HFFc6 (cell line): ENCODE measurements at regions not wholly inside any gene's neighbourhood (a gene's known extent, or its start where the extent isn't known, plus 50 kb on each side); places are given as distances from the start of the nearest gene placed in this dataset.

Experiments
- DNase-seq: peaks from one replicate; pipeline ENCODE4 v3.0.0-alpha.2; 2018
- H3K27ac Mint-ChIP-seq: 2 replicates; pipeline ENCODE4 v1.8.0; 2020; ENCODE audit warnings: mild to moderate bottlenecking, mixed read lengths
- H3K27me3 Mint-ChIP-seq: 2 replicates; pipeline ENCODE4 v1.8.0; 2021; ENCODE audit warnings: mild to moderate bottlenecking, moderate library complexity, mixed read lengths; ENCODE audit not compliant: insufficient read depth
- H3K36me3 Mint-ChIP-seq: 2 replicates; pipeline ENCODE4 v1.8.0; 2021; ENCODE audit warnings: low read depth, mixed read lengths
- H3K4me1 Mint-ChIP-seq: 2 replicates; pipeline ENCODE4 v1.8.0; 2020; ENCODE audit warnings: low read depth, mixed read lengths
- H3K4me3 Mint-ChIP-seq: 2 replicates; pipeline ENCODE4 v1.8.0; 2020; ENCODE audit warnings: mild to moderate bottlenecking, moderate library complexity, mixed read lengths
- H3K9me3 Mint-ChIP-seq: 2 replicates; pipeline ENCODE4 v1.8.0; 2020; ENCODE audit warnings: mild to moderate bottlenecking, mixed read lengths
- TF ChIP-seq, protein P1 (sequence below): fragments of 200-600 bp; sonication (generic); IDR thresholded peaks from 2 replicates; pipeline ENCODE4 v1.5.0; 2021; ENCODE audit warnings: antibody characterized with exemption, mild to moderate bottlenecking

GRCh38 chr5:6088706-6089105 lies 289.6 kb downstream of the MED10 start:
- Mint-ChIP-seq H3K9me3 (peaks cover 55% of the 10 kb centered on the region), H3K27ac (no peak overlapping the region), H3K4me1 (no peaks in the 10 kb centered on the region), H3K4me3 (no peak overlapping the region), H3K27me3 (no peaks in the 10 kb centered on the region), H3K36me3 (no peaks in the 10 kb centered on the region; the same call in 1 of the 2 replicates)
- TF ChIP-seq, protein P1, sequence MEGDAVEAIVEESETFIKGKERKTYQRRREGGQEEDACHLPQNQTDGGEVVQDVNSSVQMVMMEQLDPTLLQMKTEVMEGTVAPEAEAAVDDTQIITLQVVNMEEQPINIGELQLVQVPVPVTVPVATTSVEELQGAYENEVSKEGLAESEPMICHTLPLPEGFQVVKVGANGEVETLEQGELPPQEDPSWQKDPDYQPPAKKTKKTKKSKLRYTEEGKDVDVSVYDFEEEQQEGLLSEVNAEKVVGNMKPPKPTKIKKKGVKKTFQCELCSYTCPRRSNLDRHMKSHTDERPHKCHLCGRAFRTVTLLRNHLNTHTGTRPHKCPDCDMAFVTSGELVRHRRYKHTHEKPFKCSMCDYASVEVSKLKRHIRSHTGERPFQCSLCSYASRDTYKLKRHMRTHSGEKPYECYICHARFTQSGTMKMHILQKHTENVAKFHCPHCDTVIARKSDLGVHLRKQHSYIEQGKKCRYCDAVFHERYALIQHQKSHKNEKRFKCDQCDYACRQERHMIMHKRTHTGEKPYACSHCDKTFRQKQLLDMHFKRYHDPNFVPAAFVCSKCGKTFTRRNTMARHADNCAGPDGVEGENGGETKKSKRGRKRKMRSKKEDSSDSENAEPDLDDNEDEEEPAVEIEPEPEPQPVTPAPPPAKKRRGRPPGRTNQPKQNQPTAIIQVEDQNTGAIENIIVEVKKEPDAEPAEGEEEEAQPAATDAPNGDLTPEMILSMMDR = no peak
- DNase-seq = no peak

GRCh38 chr5:6087576-6087975 lies 290.8 kb downstream of the MED10 start:
- DNase-seq = no peak
- TF ChIP-seq, protein P1 = no peak
- Mint-ChIP-seq H3K9me3 (peaks cover 63% of the 10 kb centered on the region), H3K4me3 (no peak overlapping the region), H3K4me1 (no peaks in the 10 kb centered on the region), H3K27me3 (no peaks in the 10 kb centered on the region), H3K36me3 (no peaks in the 10 kb centered on the region; the same call in 1 of the 2 replicates), H3K27ac (no peak overlapping the region)

- Mint-ChIP-seq H3K9me3 (peaks cover 61% of the 10 kb centered on the region), H3K36me3 (no peaks in the 10 kb centered on the region; the same call in 1 of the 2 replicates)
Observed at GRCh38 chr5:6086871-6087270, 291.5 kb downstream of the MED10 start.

GRCh38 chr5:6085341-6085860 lies 292.9 kb downstream of the MED10 start:
- no peaks in the 10 kb centered on the region for H3K27me3 Mint-ChIP-seq
- no peak for DNase-seq

More at GRCh38 chr5:6086871-6087270, 291.5 kb downstream of the MED10 start:
- Mint-ChIP-seq H3K4me1 (no peaks in the 10 kb centered on the region), H3K4me3 (no peak overlapping the region), H3K27ac (no peak overlapping the region), H3K27me3 (no peaks in the 10 kb centered on the region)
- TF ChIP-seq, protein P1 = no peak
- DNase-seq = no peak

DNA sequence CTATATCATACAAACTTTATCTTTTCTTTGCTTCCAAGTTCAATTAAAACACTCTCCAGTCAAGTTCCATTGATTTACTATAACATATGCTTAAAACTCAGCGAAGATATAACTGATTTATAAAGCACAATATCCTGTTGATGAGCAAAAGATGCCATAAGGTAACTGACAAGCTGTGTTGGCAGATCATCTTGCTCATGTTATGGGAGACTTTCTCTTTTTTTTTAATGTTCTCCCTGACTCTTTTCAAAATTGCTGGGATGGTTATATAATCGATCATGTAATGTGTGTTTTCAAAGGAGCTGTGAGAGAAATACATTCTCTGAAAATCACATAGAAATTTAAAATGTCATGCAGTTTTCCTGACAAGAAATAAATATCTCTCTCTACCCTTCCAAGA lies 293.5 kb downstream of the MED10 start:
- Mint-ChIP-seq H3K27ac (no peak overlapping the region), H3K27me3 (no peaks in the 10 kb centered on the region)

More at GRCh38 chr5:6085341-6085860, 292.9 kb downstream of the MED10 start:
- no peaks in the 10 kb centered on the region; the same call in 1 of the 2 replicates for H3K36me3 Mint-ChIP-seq
- no peak overlapping the region for H3K27ac Mint-ChIP-seq
- H3K4me3 Mint-ChIP-seq = no peak overlapping the region
- TF ChIP-seq, protein P1 = no peak
- peaks cover 55% of the 10 kb centered on the region for H3K9me3 Mint-ChIP-seq
- H3K4me1 Mint-ChIP-seq = no peaks in the 10 kb centered on the region

More for the DNA sequence above, 293.5 kb downstream of the MED10 start:
- Mint-ChIP-seq H3K9me3 (peaks cover 52% of the 10 kb centered on the region), H3K36me3 (no peaks in the 10 kb centered on the region; the same call in 1 of the 2 replicates), H3K4me3 (no peak overlapping the region), H3K4me1 (no peaks in the 10 kb centered on the region)
- TF ChIP-seq, protein P1 = no peak
- no peak for DNase-seq
